K562 (cell line): ENCODE measurements at regions not wholly inside any gene's neighbourhood (a gene's known extent, or its start where the extent isn't known, plus 50 kb on each side); places are given as distances from the start of the nearest gene placed in this dataset.

Source experiments
- ATAC-seq: fragments of 200-7000 bp; cut with Tn5 transposase; 3 replicates; pipeline ENCODE4 v1.9.1; 2020; ENCODE audit warnings: moderate library complexity
- BruUV-seq: library from RNA; stranded (reverse); fragments of 400-500 nt; replicated peaks from 2 replicates; lab custom pipeline; 2021; lab: Mats Ljungman, UMichigan
- CTCF ChIA-PET: fragments of 300-600 bp; formaldehyde crosslinking; extraction: SDS; loops from one replicate; lab custom pipeline; 2021; ENCODE audit warnings: low intra/inter-chr PET ratio; lab: Yijun Ruan, JAX
- POLR2A ChIA-PET: fragments of 300-600, 350-650 bp; sonication (Branson Sonifier 250); formaldehyde crosslinking; extraction: SDS; loops from one replicate; lab custom pipeline; 2021; ENCODE audit warnings: antibody characterized with exemption, inconsistent platforms; lab: Yijun Ruan, JAX
- DNase-seq, 4 experiments: peaks; one replicate each; pipeline versions ENCODE4 v3.0.0 to v3.0.0-alpha.2; 2011 to 2018; ENCODE audit warnings: low spot score in 3 of 4, mixed read lengths in 3 of 4; ENCODE audit errors: extremely low read depth in 1 of 4
- FAIRE-seq: peaks from 2 replicates; lab custom pipeline; 2011; peaks lifted over from hg19 to GRCh38; lab: Jason Lieb, UNC
- H2AFZ ChIP-seq: 2 replicates; pipeline ENCODE4 v1.6.0; 2011; ENCODE audit warnings: low read depth, low read length, control low read depth, inconsistent platforms
- H3K27ac ChIP-seq: fragments of 200-600 bp; 3 replicates; pipeline ENCODE4 v1.8.0; 2011; ENCODE audit warnings: low read depth, mild to moderate bottlenecking, control low read depth, inconsistent platforms, low read length, moderate library complexity, mixed read lengths; ENCODE audit errors: extremely low read depth
- H3K27me3 ChIP-seq, 2 experiments: fragments of 300-600 bp in 1 of 2; 2 replicates in 1 of 2; 3 replicates in 1 of 2; pipeline versions ENCODE4 v1.6.0 to v1.8.0; 2011; ENCODE audit warnings: inconsistent platforms in 2 of 2, low read length in 2 of 2, mild to moderate bottlenecking in 1 of 2, mixed read lengths in 1 of 2, moderate library complexity in 1 of 2; ENCODE audit not compliant: control insufficient read depth in 2 of 2, insufficient read depth in 2 of 2
- H3K36me3 ChIP-seq: fragments of 300-600 bp; 3 replicates; pipeline ENCODE4 v1.8.0; 2011; ENCODE audit warnings: mild to moderate bottlenecking, low read length, inconsistent platforms; ENCODE audit not compliant: control insufficient read depth, insufficient read depth
- H3K4me1 ChIP-seq, 2 experiments: fragments of 200-600 bp in 1 of 2; replicated peaks in 1 of 2; 2 replicates in 1 of 2; 3 replicates in 1 of 2; pipeline versions ENCODE4 v1.5.1 to v1.8.0; 2011; ENCODE audit warnings: inconsistent platforms in 2 of 2, low read length in 2 of 2, mild to moderate bottlenecking in 1 of 2, mixed read lengths in 1 of 2, moderate library complexity in 1 of 2; ENCODE audit not compliant: control insufficient read depth in 2 of 2, insufficient read depth in 2 of 2
- H3K4me2 ChIP-seq: 2 replicates; pipeline ENCODE4 v1.6.1; 2011; ENCODE audit warnings: low read length, control low read depth, inconsistent platforms, mixed read lengths; ENCODE audit not compliant: insufficient read depth
- H3K4me3 ChIP-seq: fragments of 200-600 bp; sonication (generic), shearing (Covaris generic); 2 replicates; pipeline ENCODE4 v1.5.1; 2016; ENCODE audit warnings: control low read depth, inconsistent platforms
- H3K79me2 ChIP-seq: fragments of 200-600 bp; 3 replicates; pipeline ENCODE4 v1.8.0; 2011; ENCODE audit warnings: low read length, inconsistent platforms; ENCODE audit not compliant: control insufficient read depth, insufficient read depth
- H3K9ac ChIP-seq, 2 experiments: 2 replicates each; pipeline versions ENCODE4 v1.6.0 to v1.6.1; 2011; ENCODE audit warnings: low read depth in 2 of 2, low read length in 2 of 2, control low read depth in 1 of 2, inconsistent platforms in 1 of 2, mild to moderate bottlenecking in 1 of 2, mixed read lengths in 1 of 2; ENCODE audit not compliant: insufficient read depth in 1 of 2
- H3K9me1 ChIP-seq: one replicate; pipeline ENCODE4 v1.6.0; 2011; ENCODE audit warnings: inconsistent platforms, mild to moderate bottlenecking, low read length, moderate library complexity; ENCODE audit not compliant: control insufficient read depth, insufficient read depth
- H3K9me3 ChIP-seq: replicated peaks from 2 replicates; pipeline ENCODE4 v1.5.1; 2011; ENCODE audit warnings: low read depth, low read length, inconsistent platforms; ENCODE audit not compliant: control insufficient read depth, insufficient read depth
- H4K20me1 ChIP-seq: replicated peaks from 2 replicates; pipeline ENCODE4 v1.6.1; 2011; ENCODE audit warnings: low read length, inconsistent platforms, mixed read lengths; ENCODE audit not compliant: control insufficient read depth, insufficient read depth
- DIDO1 ChIP-seq: fragments of 450-650 bp; IDR thresholded peaks from 2 replicates; pipeline ENCODE4 v1.6.1; 2016; ENCODE audit warnings: low read depth, missing biosample characterization, missing genetic modification characterization
- EGR1 ChIP-seq: fragments of 450-650 bp; conservative IDR thresholded peaks from 2 replicates; pipeline ENCODE4 v1.6.1; 2017; ENCODE audit warnings: mild to moderate bottlenecking
- ERF ChIP-seq: fragments of 450-650 bp; formaldehyde crosslinking; IDR thresholded peaks from 2 replicates; pipeline ENCODE4 v1.4.0; 2020; ENCODE audit warnings: mild to moderate bottlenecking, mixed read lengths
- MCM2 ChIP-seq: fragments of 450-650 bp; IDR thresholded peaks from 2 replicates; pipeline ENCODE4 v1.6.1; 2017; ENCODE audit warnings: low read depth, mild to moderate bottlenecking
- SIN3A ChIP-seq, 2 experiments: fragments of 150-350 bp in 1 of 2; IDR thresholded peaks; 2 replicates each; pipeline ENCODE4 v1.6.1; 2011 to 2016; ENCODE audit warnings: borderline replicate concordance in 2 of 2, low read depth in 2 of 2, low read length in 2 of 2, mild to moderate bottlenecking in 2 of 2, moderate library complexity in 2 of 2; ENCODE audit not compliant: control insufficient read depth in 1 of 2
- ZNF134 ChIP-seq: fragments of 250-450 bp; sonication (Bioruptor Pico); conservative IDR thresholded peaks from 2 replicates; pipeline ENCODE4 v1.4.0; 2020
- ZNF253 ChIP-seq: fragments of 250-450 bp; sonication (Bioruptor Pico); conservative IDR thresholded peaks from 2 replicates; pipeline ENCODE4 v1.6.1; 2021; ENCODE audit warnings: mild to moderate bottlenecking
- ZNF311 ChIP-seq: fragments of 250-450 bp; sonication (Bioruptor Pico); IDR thresholded peaks from 2 replicates; pipeline ENCODE4 v1.4.0; 2020; ENCODE audit warnings: mild to moderate bottlenecking, moderate library complexity
- WGBS: fragments of 100-300 bp; shearing (Covaris generic); methylation state at CpG from one replicate; pipeline ENCODE4 v1.1.6; 2016; ENCODE audit warnings: low coverage, mixed read lengths; ENCODE audit not compliant: insufficient coverage; ENCODE audit errors: missing lambda C conversion rate; 5-methylcytosine and 5-hydroxymethylcytosine counted together
- in situ Hi-C: fragments of 300-500 bp; cut with MboI; formaldehyde crosslinking; loops from 4 replicates; pipeline ENCODE4 v1.15.0; 2018; ENCODE audit warnings: inconsistent platforms, mixed read lengths
- intact Hi-C: fragments of 100-400 bp; cut with micrococcal nuclease; formaldehyde crosslinking; loops from 2 replicates; pipeline ENCODE4 v1.14.2; 2022
- TF ChIP-seq, protein P1 (sequence below): fragments of 450-650 bp; formaldehyde crosslinking; IDR thresholded peaks from 2 replicates; pipeline ENCODE4 v1.4.0; 2020; ENCODE audit warnings: mild to moderate bottlenecking
- TF ChIP-seq, protein P2 (sequence below): IDR thresholded peaks from 3 replicates; pipeline ENCODE4 v1.6.1; 2011; ENCODE audit warnings: borderline replicate concordance, mild to moderate bottlenecking, moderate library complexity; ENCODE audit not compliant: insufficient read length; ENCODE audit errors: extremely low read depth
- TF ChIP-seq, protein P3 (sequence below): fragments of 450-650 bp; IDR thresholded peaks from 2 replicates; pipeline ENCODE4 v1.6.1; 2016
- TF ChIP-seq, protein P4 (sequence below): fragments of 450-650 bp; formaldehyde crosslinking; IDR thresholded peaks from 2 replicates; pipeline ENCODE4 v1.4.0; 2020; ENCODE audit warnings: mild to moderate bottlenecking, moderate library complexity
- TF ChIP-seq, protein P5 (sequence below): IDR thresholded peaks from 2 replicates; pipeline ENCODE4 v1.6.1; 2011; ENCODE audit not compliant: insufficient read length; ENCODE audit errors: extremely low read depth

DNA sequence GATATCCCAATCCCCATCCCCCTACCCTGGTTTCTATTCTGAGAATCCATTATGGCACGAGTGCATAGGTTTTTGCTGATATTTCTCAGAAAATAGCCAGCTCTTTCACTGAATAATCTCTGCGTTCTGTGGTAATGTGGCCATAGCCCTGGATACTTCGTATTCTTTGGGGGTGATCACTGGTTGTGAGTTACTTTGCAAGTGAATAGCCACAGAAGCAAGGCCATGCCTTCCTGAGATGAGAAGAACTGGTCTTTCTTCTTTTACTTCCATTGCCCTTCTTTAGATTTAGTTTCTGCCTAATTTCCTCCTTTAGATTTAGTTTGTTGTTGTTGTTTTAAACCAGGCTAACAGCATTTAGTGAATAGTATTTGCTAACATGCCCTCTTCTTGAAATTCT is 323.4 kb downstream of the CDC14C start (continued):
- TF ChIP-seq, protein P1, sequence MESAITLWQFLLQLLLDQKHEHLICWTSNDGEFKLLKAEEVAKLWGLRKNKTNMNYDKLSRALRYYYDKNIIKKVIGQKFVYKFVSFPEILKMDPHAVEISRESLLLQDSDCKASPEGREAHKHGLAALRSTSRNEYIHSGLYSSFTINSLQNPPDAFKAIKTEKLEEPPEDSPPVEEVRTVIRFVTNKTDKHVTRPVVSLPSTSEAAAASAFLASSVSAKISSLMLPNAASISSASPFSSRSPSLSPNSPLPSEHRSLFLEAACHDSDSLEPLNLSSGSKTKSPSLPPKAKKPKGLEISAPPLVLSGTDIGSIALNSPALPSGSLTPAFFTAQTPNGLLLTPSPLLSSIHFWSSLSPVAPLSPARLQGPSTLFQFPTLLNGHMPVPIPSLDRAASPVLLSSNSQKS (CRISPR knock-in tag) = no peak
- TF ChIP-seq, protein P2, sequence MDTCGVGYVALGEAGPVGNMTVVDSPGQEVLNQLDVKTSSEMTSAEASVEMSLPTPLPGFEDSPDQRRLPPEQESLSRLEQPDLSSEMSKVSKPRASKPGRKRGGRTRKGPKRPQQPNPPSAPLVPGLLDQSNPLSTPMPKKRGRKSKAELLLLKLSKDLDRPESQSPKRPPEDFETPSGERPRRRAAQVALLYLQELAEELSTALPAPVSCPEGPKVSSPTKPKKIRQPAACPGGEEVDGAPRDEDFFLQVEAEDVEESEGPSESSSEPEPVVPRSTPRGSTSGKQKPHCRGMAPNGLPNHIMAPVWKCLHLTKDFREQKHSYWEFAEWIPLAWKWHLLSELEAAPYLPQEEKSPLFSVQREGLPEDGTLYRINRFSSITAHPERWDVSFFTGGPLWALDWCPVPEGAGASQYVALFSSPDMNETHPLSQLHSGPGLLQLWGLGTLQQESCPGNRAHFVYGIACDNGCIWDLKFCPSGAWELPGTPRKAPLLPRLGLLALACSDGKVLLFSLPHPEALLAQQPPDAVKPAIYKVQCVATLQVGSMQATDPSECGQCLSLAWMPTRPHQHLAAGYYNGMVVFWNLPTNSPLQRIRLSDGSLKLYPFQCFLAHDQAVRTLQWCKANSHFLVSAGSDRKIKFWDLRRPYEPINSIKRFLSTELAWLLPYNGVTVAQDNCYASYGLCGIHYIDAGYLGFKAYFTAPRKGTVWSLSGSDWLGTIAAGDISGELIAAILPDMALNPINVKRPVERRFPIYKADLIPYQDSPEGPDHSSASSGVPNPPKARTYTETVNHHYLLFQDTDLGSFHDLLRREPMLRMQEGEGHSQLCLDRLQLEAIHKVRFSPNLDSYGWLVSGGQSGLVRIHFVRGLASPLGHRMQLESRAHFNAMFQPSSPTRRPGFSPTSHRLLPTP = no peak
- TF ChIP-seq ZNF134 = no peak

DNA sequence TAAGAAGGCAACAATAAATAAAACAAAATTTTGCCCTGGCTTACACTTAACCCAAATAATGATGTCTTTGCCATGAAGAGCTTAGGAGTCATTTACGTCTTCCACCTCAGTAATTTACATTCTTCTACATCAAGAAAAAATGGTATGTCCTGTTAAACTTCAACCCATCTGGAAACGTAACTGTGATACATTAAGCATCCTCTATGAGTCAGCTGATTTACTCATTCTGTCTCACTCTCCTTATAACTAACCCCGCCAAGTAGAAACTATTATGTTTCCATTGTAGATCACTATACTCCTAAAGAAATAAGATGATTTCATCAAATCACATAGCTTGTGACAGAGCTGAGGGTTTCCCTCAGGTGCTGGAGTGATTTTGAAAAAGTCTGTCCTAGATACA is 330.7 kb downstream of the CDC14C start:
- 0% methylated on average over 3 of the region's 3 CpGs for WGBS
- Histone ChIP-seq H3K4me1 (no peaks in the 10 kb centered on the region), H3K4me3 (no peak overlapping the region), H3K9ac (no peak overlapping the region), H3K4me2 (no peak overlapping the region), H3K9me1 (no peaks in the 10 kb centered on the region), H3K27me3 (no peaks in the 10 kb centered on the region), H3K36me3 (no peaks in the 10 kb centered on the region), H3K9me3 (no peaks in the 10 kb centered on the region; the same call in 1 of the 2 replicates), H3K27ac (no peak overlapping the region), H3K79me2 (no peaks in the 10 kb centered on the region), H4K20me1 (no peaks in the 10 kb centered on the region), H2AFZ (no peak overlapping the region)
- FAIRE-seq = no peak
- no peak for TF ChIP-seq ZNF253 (CRISPR knock-in tag)
- no peak for TF ChIP-seq SIN3A (IDR thresholded peaks at IDR 0.05; ENCODE audit: borderline replicate concordance in 2 of 2, control insufficient read depth in 1 of 2, low read depth in 2 of 2, low read length in 2 of 2)
- TF ChIP-seq, protein P3, sequence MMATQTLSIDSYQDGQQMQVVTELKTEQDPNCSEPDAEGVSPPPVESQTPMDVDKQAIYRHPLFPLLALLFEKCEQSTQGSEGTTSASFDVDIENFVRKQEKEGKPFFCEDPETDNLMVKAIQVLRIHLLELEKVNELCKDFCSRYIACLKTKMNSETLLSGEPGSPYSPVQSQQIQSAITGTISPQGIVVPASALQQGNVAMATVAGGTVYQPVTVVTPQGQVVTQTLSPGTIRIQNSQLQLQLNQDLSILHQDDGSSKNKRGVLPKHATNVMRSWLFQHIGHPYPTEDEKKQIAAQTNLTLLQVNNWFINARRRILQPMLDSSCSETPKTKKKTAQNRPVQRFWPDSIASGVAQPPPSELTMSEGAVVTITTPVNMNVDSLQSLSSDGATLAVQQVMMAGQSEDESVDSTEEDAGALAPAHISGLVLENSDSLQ = no peak
- TF ChIP-seq, protein P4, sequence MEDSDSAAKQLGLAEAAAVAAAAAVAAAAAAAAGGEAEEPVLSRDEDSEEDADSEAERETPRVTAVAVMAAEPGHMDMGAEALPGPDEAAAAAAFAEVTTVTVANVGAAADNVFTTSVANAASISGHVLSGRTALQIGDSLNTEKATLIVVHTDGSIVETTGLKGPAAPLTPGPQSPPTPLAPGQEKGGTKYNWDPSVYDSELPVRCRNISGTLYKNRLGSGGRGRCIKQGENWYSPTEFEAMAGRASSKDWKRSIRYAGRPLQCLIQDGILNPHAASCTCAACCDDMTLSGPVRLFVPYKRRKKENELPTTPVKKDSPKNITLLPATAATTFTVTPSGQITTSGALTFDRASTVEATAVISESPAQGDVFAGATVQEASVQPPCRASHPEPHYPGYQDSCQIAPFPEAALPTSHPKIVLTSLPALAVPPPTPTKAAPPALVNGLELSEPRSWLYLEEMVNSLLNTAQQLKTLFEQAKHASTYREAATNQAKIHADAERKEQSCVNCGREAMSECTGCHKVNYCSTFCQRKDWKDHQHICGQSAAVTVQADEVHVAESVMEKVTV (CRISPR knock-in tag) = no peak
- no peak for TF ChIP-seq MCM2
- TF ChIP-seq, protein P5, sequence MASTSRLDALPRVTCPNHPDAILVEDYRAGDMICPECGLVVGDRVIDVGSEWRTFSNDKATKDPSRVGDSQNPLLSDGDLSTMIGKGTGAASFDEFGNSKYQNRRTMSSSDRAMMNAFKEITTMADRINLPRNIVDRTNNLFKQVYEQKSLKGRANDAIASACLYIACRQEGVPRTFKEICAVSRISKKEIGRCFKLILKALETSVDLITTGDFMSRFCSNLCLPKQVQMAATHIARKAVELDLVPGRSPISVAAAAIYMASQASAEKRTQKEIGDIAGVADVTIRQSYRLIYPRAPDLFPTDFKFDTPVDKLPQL = no peak
- TF ChIP-seq ERF (CRISPR knock-in tag) = no peak
- TF ChIP-seq ZNF311 (CRISPR knock-in tag) = no peak
- TF ChIP-seq DIDO1 (tag) = no peak
- no peak for TF ChIP-seq EGR1
- intact Hi-C loops (no loop called here), in situ Hi-C loops (no loop called here)
- no TSS peak for BruUV-seq
- ChIA-PET POLR2A (no interaction called here), CTCF (no interaction called here)
- DNase-seq = no peak
- ATAC-seq = no peak
